GM21576 (cell line): ENCODE measurements at regions not wholly inside any gene's neighbourhood (a gene's known extent, or its start where the extent isn't known, plus 50 kb on each side); places are given as distances from the start of the nearest gene placed in this dataset.
"Not testable (repeated sequence)": the region's sequence is repeated elsewhere in the genome, so short reads cannot be mapped to it uniquely, and the experiment has no call there.

ENCODE experiments used
- ATAC-seq: cut with Tn5 transposase; IDR thresholded peaks from one replicate; pipeline ENCODE4 v1.9.1; 2021; ENCODE audit warnings: mild to moderate bottlenecking, moderate library complexity; ENCODE audit not compliant: unreplicated experiment

- no peak for ATAC-seq
Observed at GRCh38 chr9:757246-757881, 84.1 kb upstream of the DMRT1 start.

GRCh38 chr9:758146-758545, 83.4 kb upstream of the DMRT1 start:
- ATAC-seq, result no peak

GRCh38 chr9:759541-759940, 82.0 kb upstream of the DMRT1 start:
- ATAC-seq, result no peak

GRCh38 chr9:759983-760736, 81.3 kb upstream of the DMRT1 start:
- no peak for ATAC-seq

GRCh38 chr9:761176-761792, 80.2 kb upstream of the DMRT1 start:
- ATAC-seq, result no peak

GRCh38 chr9:761793-762560, 79.5 kb upstream of the DMRT1 start:
- no peak for ATAC-seq

GRCh38 chr9:763692-764091, 77.8 kb upstream of the DMRT1 start:
- no peak for ATAC-seq

- peak; percentile 83 for ATAC-seq
Observed at GRCh38 chr9:764105-764524, 77.4 kb upstream of the DMRT1 start.

- no peak for ATAC-seq
Observed at GRCh38 chr9:764986-765385, 76.5 kb upstream of the DMRT1 start.

- not testable (repeated sequence) for ATAC-seq
Observed at GRCh38 chr9:767061-767561, 74.4 kb upstream of the DMRT1 start.

GRCh38 chr9:776086-776485, 65.4 kb upstream of the DMRT1 start:
- ATAC-seq, result no peak

GRCh38 chr9:777978-778377, 63.5 kb upstream of the DMRT1 start:
- ATAC-seq, result no peak

GRCh38 chr9:784202-784601, 57.3 kb upstream of the DMRT1 start:
- ATAC-seq, result no peak

GRCh38 chr9:784916-785315, 56.6 kb upstream of the DMRT1 start:
- ATAC-seq, result no peak

- no peak for ATAC-seq
Observed at GRCh38 chr9:785997-786396, 55.5 kb upstream of the DMRT1 start.

GRCh38 chr9:786405-786804, 55.1 kb upstream of the DMRT1 start:
- no peak for ATAC-seq

GRCh38 chr9:788777-789176, 52.7 kb upstream of the DMRT1 start:
- ATAC-seq, result no peak
